H1 (cell line): ENCODE measurements at regions not wholly inside any gene's neighbourhood (a gene's known extent, or its start where the extent isn't known, plus 50 kb on each side); places are given as distances from the start of the nearest gene placed in this dataset.

Experiments used
- CTCF ChIA-PET: fragments of 300-600 bp; sonication (Branson Sonifier 250); formaldehyde crosslinking; loops from one replicate; lab custom pipeline; 2021; ENCODE audit not compliant: partially characterized antibody; lab: Charles Lee
- POLR2A ChIA-PET: fragments of 300-600 bp; sonication (Branson Sonifier 250); formaldehyde crosslinking; loops from one replicate; lab custom pipeline; 2021; ENCODE audit warnings: inconsistent platforms; ENCODE audit not compliant: partially characterized antibody; lab: Charles Lee
- DNase-seq, 2 experiments: peaks; one replicate each; pipeline versions ENCODE4 v3.0.0 to v3.0.0-alpha.2; 2010 to 2022; ENCODE audit warnings: low spot score in 2 of 2, low read depth in 1 of 2, mixed read lengths in 1 of 2
- FAIRE-seq: peaks from 2 replicates; lab custom pipeline; 2011; peaks lifted over from hg19 to GRCh38; lab: Jason Lieb, UNC
- H2AFZ ChIP-seq: 2 replicates; pipeline ENCODE4 v1.8.1; 2012; ENCODE audit warnings: low read length, inconsistent platforms
- H2AK5ac ChIP-seq: 2 replicates; pipeline ENCODE4 v1.6.1; 2013; ENCODE audit warnings: low read depth, low read length
- H2BK120ac ChIP-seq: replicated peaks from 2 replicates; pipeline ENCODE3; 2013; ENCODE audit warnings: low read depth, low read length, inconsistent platforms
- H2BK12ac ChIP-seq: 2 replicates; pipeline ENCODE4 v1.6.1; 2013; ENCODE audit warnings: low read depth, low read length
- H2BK15ac ChIP-seq: 2 replicates; pipeline ENCODE4 v1.6.1; 2013; ENCODE audit warnings: low read length
- H2BK20ac ChIP-seq: 2 replicates; pipeline ENCODE4 v1.6.1; 2013; ENCODE audit warnings: low read length
- H2BK5ac ChIP-seq: 2 replicates; pipeline ENCODE4 v1.6.1; 2013; ENCODE audit warnings: low read depth, low read length
- H3K14ac ChIP-seq: 2 replicates; pipeline ENCODE4 v1.6.1; 2013; ENCODE audit warnings: inconsistent platforms; ENCODE audit not compliant: insufficient read length
- H3K18ac ChIP-seq: 2 replicates; pipeline ENCODE4 v1.6.1; 2013; ENCODE audit warnings: low read length; ENCODE audit errors: extremely low read depth
- H3K23ac ChIP-seq: 2 replicates; pipeline ENCODE4 v1.6.1; 2013; ENCODE audit warnings: inconsistent platforms; ENCODE audit not compliant: insufficient read length
- H3K23me2 ChIP-seq: 2 replicates; pipeline ENCODE4 v1.6.1; 2013; ENCODE audit warnings: low read depth, low read length
- H3K27ac ChIP-seq: 2 replicates; pipeline ENCODE4 v1.6.1; 2011; ENCODE audit warnings: low read depth, low read length, inconsistent platforms
- H3K27me3 ChIP-seq, 4 experiments: replicated peaks in 1 of 4; 1 replicate in 1 of 4; 2 replicates in 3 of 4; pipeline versions ENCODE4 v1.6.1 to v1.8.1; 2011 to 2013; ENCODE audit warnings: low read length in 3 of 4, mild to moderate bottlenecking in 3 of 4, inconsistent platforms in 2 of 4, mixed read lengths in 2 of 4, moderate library complexity in 1 of 4; ENCODE audit not compliant: control insufficient read depth in 3 of 4, insufficient read depth in 3 of 4; ENCODE audit errors: extremely low read depth in 1 of 4
- H3K36me3 ChIP-seq, 4 experiments: 2 replicates each; pipeline versions ENCODE4 v1.6.1 to v1.8.1; 2011 to 2013; ENCODE audit warnings: mild to moderate bottlenecking in 4 of 4, low read length in 3 of 4, moderate library complexity in 2 of 4, control low read depth in 1 of 4, inconsistent platforms in 1 of 4; ENCODE audit not compliant: insufficient read depth in 4 of 4, control insufficient read depth in 2 of 4
- H3K4ac ChIP-seq: replicated peaks from 2 replicates; pipeline ENCODE3; 2013; ENCODE audit warnings: low read length, low read depth, mixed read lengths, inconsistent platforms; ENCODE audit not compliant: insufficient read length
- H3K4me1 ChIP-seq, 4 experiments: replicated peaks in 1 of 4; 1 replicate in 1 of 4; 2 replicates in 3 of 4; pipeline versions ENCODE4 v1.6.1 to v1.8.1; 2011 to 2013; ENCODE audit warnings: low read length in 3 of 4, inconsistent platforms in 2 of 4, mixed read lengths in 1 of 4; ENCODE audit not compliant: insufficient read depth in 4 of 4, control insufficient read depth in 3 of 4
- H3K4me2 ChIP-seq, 2 experiments: 2 replicates each; pipeline versions ENCODE4 v1.6.1 to v1.8.1; 2011 to 2013; ENCODE audit warnings: low read depth in 2 of 2, low read length in 2 of 2, control low read depth in 1 of 2, inconsistent platforms in 1 of 2, mild to moderate bottlenecking in 1 of 2; ENCODE audit not compliant: insufficient read depth in 1 of 2
- H3K4me3 ChIP-seq, 4 experiments: fragments of 200-600, 300-600 bp in 1 of 4; sonication (generic), shearing (Covaris generic), sonication (Bioruptor Twin) in 1 of 4; 2 replicates each; pipeline versions ENCODE4 v1.5.1 to v1.8.1; 2011 to 2016; ENCODE audit warnings: low read length in 4 of 4, low read depth in 3 of 4, control low read depth in 2 of 4, inconsistent platforms in 2 of 4, mild to moderate bottlenecking in 2 of 4, mixed read lengths in 1 of 4, moderate library complexity in 1 of 4; ENCODE audit not compliant: insufficient read depth in 2 of 4; ENCODE audit errors: extremely low read depth in 1 of 4
- H3K56ac ChIP-seq: replicated peaks from 2 replicates; pipeline ENCODE3; 2013; ENCODE audit warnings: low read depth, mild to moderate bottlenecking, mixed read lengths, low read length, inconsistent platforms; ENCODE audit not compliant: insufficient read length
- H3K79me1 ChIP-seq: 2 replicates; pipeline ENCODE4 v1.6.1; 2013; ENCODE audit warnings: low read depth, low read length, control low read depth
- H3K79me2 ChIP-seq, 2 experiments: 2 replicates each; pipeline versions ENCODE4 v1.6.1 to v1.8.1; 2012 to 2013; ENCODE audit warnings: low read length in 2 of 2, mild to moderate bottlenecking in 2 of 2, inconsistent platforms in 1 of 2; ENCODE audit not compliant: insufficient read depth in 2 of 2, control insufficient read depth in 1 of 2
- H3K9ac ChIP-seq, 4 experiments: replicated peaks in 1 of 4; 1 replicate in 1 of 4; 2 replicates in 3 of 4; pipeline versions ENCODE4 v1.6.1 to v1.8.1; 2011 to 2013; ENCODE audit warnings: low read depth in 3 of 4, low read length in 3 of 4, control low read depth in 2 of 4, mild to moderate bottlenecking in 2 of 4, moderate library complexity in 2 of 4, inconsistent platforms in 1 of 4; ENCODE audit errors: extremely low read depth in 1 of 4
- H3K9me3 ChIP-seq, 2 experiments: 2 replicates each; pipeline versions ENCODE4 v1.6.1 to v1.8.1; 2012 to 2013; ENCODE audit warnings: mild to moderate bottlenecking in 2 of 2, moderate library complexity in 2 of 2, control low read depth in 1 of 2, inconsistent platforms in 1 of 2, low read depth in 1 of 2, low read length in 1 of 2, mixed read lengths in 1 of 2; ENCODE audit not compliant: insufficient read depth in 2 of 2
- H4K20me1 ChIP-seq, 2 experiments: replicated peaks in 1 of 2; 2 replicates each; pipeline versions ENCODE3 to v1.8.1; 2011 to 2013; ENCODE audit warnings: inconsistent platforms in 2 of 2, low read length in 2 of 2, mild to moderate bottlenecking in 1 of 2; ENCODE audit not compliant: insufficient read depth in 2 of 2, control insufficient read depth in 1 of 2
- H4K5ac ChIP-seq: 2 replicates; pipeline ENCODE4 v1.6.1; 2013; ENCODE audit warnings: low read length, low read depth, mixed read lengths, inconsistent platforms; ENCODE audit not compliant: insufficient read length
- H4K8ac ChIP-seq: 2 replicates; pipeline ENCODE4 v1.8.0; 2013; ENCODE audit warnings: mild to moderate bottlenecking, moderate library complexity, low read length, inconsistent platforms; ENCODE audit not compliant: insufficient read depth; ENCODE audit errors: extremely low read depth
- H4K91ac ChIP-seq: replicated peaks from 2 replicates; pipeline ENCODE3; 2013; ENCODE audit warnings: low read length, mixed read lengths, inconsistent platforms; ENCODE audit not compliant: insufficient read length
- ASH2L ChIP-seq: fragments of 200-600, 300-600 bp; sonication (generic); IDR thresholded peaks from one replicate; pipeline ENCODE4 v1.7.1; 2017; ENCODE audit warnings: low read length
- CBX8 ChIP-seq: fragments of 300-800, 300-1000 bp; sonication (generic); IDR thresholded peaks from 2 replicates; pipeline ENCODE4 v1.7.1; 2016; ENCODE audit warnings: low read depth, low read length, borderline replicate concordance
- CTBP2 ChIP-seq: IDR thresholded peaks from 2 replicates; pipeline ENCODE4 v1.7.0; 2011; ENCODE audit warnings: borderline replicate concordance, mild to moderate bottlenecking, moderate library complexity, mixed read lengths, low read length; ENCODE audit not compliant: insufficient read depth, insufficient read length
- EP300 ChIP-seq, 2 experiments: IDR thresholded peaks; 1 replicate in 1 of 2; 2 replicates in 1 of 2; pipeline ENCODE4 v1.6.1; 2011 to 2012; ENCODE audit warnings: low read depth in 2 of 2, low read length in 2 of 2, mild to moderate bottlenecking in 2 of 2, borderline replicate concordance in 1 of 2, inconsistent platforms in 1 of 2, moderate library complexity in 1 of 2
- GABPA ChIP-seq: IDR thresholded peaks from 2 replicates; pipeline ENCODE4 v1.6.1; 2011; ENCODE audit warnings: mild to moderate bottlenecking, low read length, moderate library complexity, borderline replicate concordance; ENCODE audit not compliant: insufficient read depth
- POLR2A ChIP-seq, 2 experiments: IDR thresholded peaks; 1 replicate in 1 of 2; 2 replicates in 1 of 2; pipeline ENCODE4 v1.6.1; 2011; ENCODE audit warnings: low read depth in 2 of 2, low read length in 2 of 2, mild to moderate bottlenecking in 2 of 2; ENCODE audit errors: control extremely low read depth in 1 of 2
- RBBP5 ChIP-seq: IDR thresholded peaks from 2 replicates; pipeline ENCODE4 v1.7.1; 2012; ENCODE audit warnings: low read depth, mild to moderate bottlenecking, inconsistent platforms, low read length, moderate library complexity, borderline replicate concordance
- RNF2 ChIP-seq: fragments of 200-900, 300-1000 bp; sonication (generic); IDR thresholded peaks from 2 replicates; pipeline ENCODE4 v1.7.1; 2016; ENCODE audit warnings: borderline replicate concordance, low read depth, mild to moderate bottlenecking, antibody characterized with exemption, low read length; ENCODE audit not compliant: poor library complexity, severe bottlenecking; ENCODE audit errors: missing control alignments
- SAP30 ChIP-seq: fragments of 300-600 bp; sonication (generic); IDR thresholded peaks from 2 replicates; pipeline ENCODE4 v1.7.1; 2012; ENCODE audit warnings: low read length, moderate library complexity, mild to moderate bottlenecking, inconsistent platforms; ENCODE audit not compliant: insufficient read depth, insufficient replicate concordance
- SIN3A ChIP-seq, 2 experiments: IDR thresholded peaks in 1 of 2; conservative IDR thresholded peaks in 1 of 2; 2 replicates each; pipeline ENCODE4 v1.6.1; 2011 to 2012; ENCODE audit warnings: low read length in 2 of 2, improper control_type of control experiment in 1 of 2, low read depth in 1 of 2, mild to moderate bottlenecking in 1 of 2
- SUZ12 ChIP-seq: fragments of 200-600 bp; sonication (generic); IDR thresholded peaks from 2 replicates; pipeline ENCODE4 v1.6.1; 2012; ENCODE audit warnings: mild to moderate bottlenecking, inconsistent platforms, low read length, moderate library complexity, mixed read lengths
- TCF12 ChIP-seq: IDR thresholded peaks from 2 replicates; pipeline ENCODE4 v1.6.1; 2011; ENCODE audit warnings: low read depth, mild to moderate bottlenecking, low read length
- WGBS, 2 experiments: shearing (Covaris generic) in 1 of 2; methylation state at CpG; one replicate each; pipeline versions ENCODE4 v1.1.6 to v1.1.7; 2013 to 2015; ENCODE audit warnings: low lambda C conversion rate in 2 of 2, mixed read lengths in 2 of 2, inconsistent platforms in 1 of 2, low coverage in 1 of 2, missing lambda C conversion rate in 1 of 2; ENCODE audit not compliant: insufficient replicate concordance in 2 of 2, insufficient coverage in 1 of 2, insufficient read length in 1 of 2; ENCODE audit errors: extremely low coverage in 1 of 2, missing lambda C conversion rate in 1 of 2; 5-methylcytosine and 5-hydroxymethylcytosine counted together

DNA sequence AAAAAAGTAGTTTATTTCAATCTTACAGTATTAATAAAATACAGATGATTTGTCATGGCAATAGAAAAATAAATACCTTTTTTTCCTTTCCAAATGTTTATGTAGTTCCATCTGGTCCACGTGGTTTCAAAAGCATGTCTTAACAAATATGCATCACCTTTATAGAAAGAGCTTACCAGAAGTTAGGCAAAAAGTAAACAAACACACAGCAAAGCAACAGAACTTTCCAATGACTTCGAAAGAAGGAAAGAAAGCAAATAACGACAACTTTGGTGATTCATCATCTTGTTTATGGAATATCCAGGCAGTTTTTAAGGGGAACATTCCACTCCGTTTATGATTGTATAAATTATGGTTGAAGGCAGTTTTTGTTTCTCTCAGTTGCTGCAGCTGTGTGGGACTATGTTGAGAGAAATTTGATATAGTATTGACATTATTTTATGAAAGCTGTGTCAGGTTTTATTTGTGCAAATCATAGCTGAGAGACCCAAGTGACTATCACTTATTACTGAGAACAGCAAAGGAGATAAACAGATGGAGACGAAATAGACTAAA lies 203.1 kb downstream of the CDC14C start:
- H2BK15ac ChIP-seq = no peak overlapping the region
- DNase-seq (no peak), FAIRE-seq (no peak)
- H3K36me3 ChIP-seq = no peaks in the 10 kb centered on the region
- WGBS, 2 experiments = 68% methylated on average over 5 of the region's 5 CpGs; no CpG with 5 or more reads in 1 of the 2 experiments
- TF ChIP-seq CBX8 (no peak), SAP30 (no peak), CTBP2 (no peak), RNF2 (no peak), POLR2A (IDR thresholded peaks at IDR 0.05; ENCODE audit: control extremely low read depth in 1 of 2, low read depth in 2 of 2, low read length in 2 of 2) (no peak), SUZ12 (no peak), GABPA (no peak), EP300 (IDR thresholded peaks at IDR 0.05; ENCODE audit: borderline replicate concordance in 1 of 2, low read depth in 2 of 2, low read length in 2 of 2) (no peak), SIN3A (conservative IDR thresholded peaks at IDR 0.05 in 1 of 2, IDR thresholded peaks at IDR 0.05 in 1 of 2; ENCODE audit: low read depth in 1 of 2, low read length in 2 of 2) (no peak), ASH2L (no peak), RBBP5 (no peak), TCF12 (no peak)
- H3K79me1 ChIP-seq = no peaks in the 10 kb centered on the region
- H3K4me1 ChIP-seq = peaks cover 0 to 4% (median 3%) of the 10 kb centered on the region in 4 experiments; a peak in 3 of 7 replicates
- H2AFZ ChIP-seq = no peak overlapping the region
- no peak overlapping the region for H4K5ac ChIP-seq
- no peak overlapping the region for H3K4me2 ChIP-seq
- no peak overlapping the region for H2AK5ac ChIP-seq
- H4K91ac ChIP-seq = no peak overlapping the region
- CTCF ChIA-PET = interaction anchor here (0.7 to 0.9 kb wide), 3 partner anchors 12 to 486 kb away, joined by 3 to 5 read pairs (median 3); no protein-coding TSS in a partner anchor
- no peaks in the 10 kb centered on the region for H3K79me2 ChIP-seq
- no peaks in the 10 kb centered on the region for H3K27me3 ChIP-seq
- no peak overlapping the region for H3K4ac ChIP-seq
- no peak overlapping the region for H3K4me3 ChIP-seq
- no peak overlapping the region for H3K9ac ChIP-seq
- no peaks in the 10 kb centered on the region for H3K9me3 ChIP-seq
- H3K18ac ChIP-seq = no peak overlapping the region
- POLR2A ChIA-PET = no interaction called here
- H3K23me2 ChIP-seq = no peaks in the 10 kb centered on the region
- no peaks in the 10 kb centered on the region for H4K20me1 ChIP-seq
- H4K8ac ChIP-seq = no peak overlapping the region
- H3K14ac ChIP-seq = no peak overlapping the region
- H3K27ac ChIP-seq = no peak overlapping the region
- no peak overlapping the region for H3K23ac ChIP-seq
- H2BK5ac ChIP-seq = no peak overlapping the region
- H2BK120ac ChIP-seq = no peak overlapping the region
- no peak overlapping the region for H2BK20ac ChIP-seq
- H3K56ac ChIP-seq = no peak overlapping the region
- no peak overlapping the region for H2BK12ac ChIP-seq
